ENCODE measurements at regions not wholly inside any gene's neighbourhood (a gene's known extent, or its start where the extent isn't known, plus 50 kb on each side); places are given as distances from the start of the nearest gene placed in this dataset.
"Not testable (repeated sequence)": the region's sequence is repeated elsewhere in the genome, so short reads cannot be mapped to it uniquely, and the experiment has no call there.

GRCh38 chrX:92081250-92081649 lies 302.1 kb downstream of the PCDH11X start:
- DNase-seq (ENCODE audit: low read depth, low spot score); H3K9me1 ChIP-seq (ENCODE audit: control insufficient read depth, extremely low read depth, insufficient read depth, low read length); H3K79me2 ChIP-seq (ENCODE audit: control insufficient read depth, insufficient read depth, low read length); H3K27me3 ChIP-seq (ENCODE audit: control insufficient read depth, extremely low read depth, insufficient read depth, low read length); H3K36me3 ChIP-seq (ENCODE audit: control insufficient read depth in 2 of 2, extremely low read depth in 1 of 2, insufficient read depth in 2 of 2, low read length in 2 of 2); H3K9me3 ChIP-seq (ENCODE audit: control insufficient read depth, low read depth, low read length); H3K27ac ChIP-seq (ENCODE audit: control insufficient read depth, insufficient read depth, low read length); H3K4me2 ChIP-seq (ENCODE audit: control insufficient read depth, extremely low read depth, insufficient read depth, low read depth, low read length); H3K4me3 ChIP-seq (ENCODE audit: control insufficient read depth in 2 of 3, extremely low read depth in 1 of 3, insufficient read depth in 2 of 3, low read depth in 1 of 3, low read length in 3 of 3); H3K9ac ChIP-seq (ENCODE audit: control insufficient read depth, extremely low read depth, insufficient read depth, low read length); FAIRE-seq; H3K4me1 ChIP-seq (ENCODE audit: control insufficient read depth, extremely low read depth, insufficient read depth, low read length); H4K20me1 ChIP-seq (ENCODE audit: control insufficient read depth, extremely low read depth, insufficient read depth, low read length); H2AFZ ChIP-seq (ENCODE audit: control insufficient read depth, low read length); dilution Hi-C loops (cut with MboI; ENCODE audit: extremely low pct_ligation_motif_present, low sequenced_read_pairs): not testable (repeated sequence)

- H3K27me3 ChIP-seq (ENCODE audit: control insufficient read depth, extremely low read depth, insufficient read depth, low read length); H3K36me3 ChIP-seq (ENCODE audit: control insufficient read depth in 2 of 2, extremely low read depth in 1 of 2, insufficient read depth in 2 of 2, low read length in 2 of 2); H3K4me2 ChIP-seq (ENCODE audit: control insufficient read depth, extremely low read depth, insufficient read depth, low read depth, low read length); H3K4me3 ChIP-seq (ENCODE audit: control insufficient read depth in 2 of 3, extremely low read depth in 1 of 3, insufficient read depth in 2 of 3, low read depth in 1 of 3, low read length in 3 of 3); DNase-seq (ENCODE audit: low read depth, low spot score); H4K20me1 ChIP-seq (ENCODE audit: control insufficient read depth, extremely low read depth, insufficient read depth, low read length); H3K9me1 ChIP-seq (ENCODE audit: control insufficient read depth, extremely low read depth, insufficient read depth, low read length); H2AFZ ChIP-seq (ENCODE audit: control insufficient read depth, low read length); H3K79me2 ChIP-seq (ENCODE audit: control insufficient read depth, insufficient read depth, low read length); dilution Hi-C loops (cut with MboI; ENCODE audit: extremely low pct_ligation_motif_present, low sequenced_read_pairs); H3K9me3 ChIP-seq (ENCODE audit: control insufficient read depth, low read depth, low read length); H3K9ac ChIP-seq (ENCODE audit: control insufficient read depth, extremely low read depth, insufficient read depth, low read length); H3K4me1 ChIP-seq (ENCODE audit: control insufficient read depth, extremely low read depth, insufficient read depth, low read length); H3K27ac ChIP-seq (ENCODE audit: control insufficient read depth, insufficient read depth, low read length): not testable (repeated sequence)
- peak; percentile 61 for FAIRE-seq
Measured at GRCh38 chrX:92090756-92091155, 311.6 kb downstream of the PCDH11X start.

GRCh38 chrX:92098136-92098535 lies 319.0 kb downstream of the PCDH11X start:
- H4K20me1 ChIP-seq (ENCODE audit: control insufficient read depth, extremely low read depth, insufficient read depth, low read length); H3K36me3 ChIP-seq (ENCODE audit: control insufficient read depth in 2 of 2, extremely low read depth in 1 of 2, insufficient read depth in 2 of 2, low read length in 2 of 2); H3K27ac ChIP-seq (ENCODE audit: control insufficient read depth, insufficient read depth, low read length); H3K9me1 ChIP-seq (ENCODE audit: control insufficient read depth, extremely low read depth, insufficient read depth, low read length); H3K4me2 ChIP-seq (ENCODE audit: control insufficient read depth, extremely low read depth, insufficient read depth, low read depth, low read length); H3K9me3 ChIP-seq (ENCODE audit: control insufficient read depth, low read depth, low read length); H3K27me3 ChIP-seq (ENCODE audit: control insufficient read depth, extremely low read depth, insufficient read depth, low read length); dilution Hi-C loops (cut with MboI; ENCODE audit: extremely low pct_ligation_motif_present, low sequenced_read_pairs); DNase-seq (ENCODE audit: low read depth, low spot score); H3K9ac ChIP-seq (ENCODE audit: control insufficient read depth, extremely low read depth, insufficient read depth, low read length); H2AFZ ChIP-seq (ENCODE audit: control insufficient read depth, low read length); FAIRE-seq; H3K4me3 ChIP-seq (ENCODE audit: control insufficient read depth in 2 of 3, extremely low read depth in 1 of 3, insufficient read depth in 2 of 3, low read depth in 1 of 3, low read length in 3 of 3); H3K4me1 ChIP-seq (ENCODE audit: control insufficient read depth, extremely low read depth, insufficient read depth, low read length); H3K79me2 ChIP-seq (ENCODE audit: control insufficient read depth, insufficient read depth, low read length): not testable (repeated sequence)

GRCh38 chrX:92100095-92100494 lies 320.9 kb downstream of the PCDH11X start:
- H3K4me2 ChIP-seq (ENCODE audit: control insufficient read depth, extremely low read depth, insufficient read depth, low read depth, low read length); H3K4me1 ChIP-seq (ENCODE audit: control insufficient read depth, extremely low read depth, insufficient read depth, low read length); H2AFZ ChIP-seq (ENCODE audit: control insufficient read depth, low read length); H3K9ac ChIP-seq (ENCODE audit: control insufficient read depth, extremely low read depth, insufficient read depth, low read length); H3K4me3 ChIP-seq (ENCODE audit: control insufficient read depth in 2 of 3, extremely low read depth in 1 of 3, insufficient read depth in 2 of 3, low read depth in 1 of 3, low read length in 3 of 3); H4K20me1 ChIP-seq (ENCODE audit: control insufficient read depth, extremely low read depth, insufficient read depth, low read length); H3K9me3 ChIP-seq (ENCODE audit: control insufficient read depth, low read depth, low read length); H3K27ac ChIP-seq (ENCODE audit: control insufficient read depth, insufficient read depth, low read length); FAIRE-seq; H3K9me1 ChIP-seq (ENCODE audit: control insufficient read depth, extremely low read depth, insufficient read depth, low read length); dilution Hi-C loops (cut with MboI; ENCODE audit: extremely low pct_ligation_motif_present, low sequenced_read_pairs); H3K79me2 ChIP-seq (ENCODE audit: control insufficient read depth, insufficient read depth, low read length); H3K36me3 ChIP-seq (ENCODE audit: control insufficient read depth in 2 of 2, extremely low read depth in 1 of 2, insufficient read depth in 2 of 2, low read length in 2 of 2); DNase-seq (ENCODE audit: low read depth, low spot score); H3K27me3 ChIP-seq (ENCODE audit: control insufficient read depth, extremely low read depth, insufficient read depth, low read length): not testable (repeated sequence)

- H4K20me1 ChIP-seq (ENCODE audit: control insufficient read depth, extremely low read depth, insufficient read depth, low read length); H3K4me1 ChIP-seq (ENCODE audit: control insufficient read depth, extremely low read depth, insufficient read depth, low read length); H3K27me3 ChIP-seq (ENCODE audit: control insufficient read depth, extremely low read depth, insufficient read depth, low read length); H3K9ac ChIP-seq (ENCODE audit: control insufficient read depth, extremely low read depth, insufficient read depth, low read length); H3K79me2 ChIP-seq (ENCODE audit: control insufficient read depth, insufficient read depth, low read length); dilution Hi-C loops (cut with MboI; ENCODE audit: extremely low pct_ligation_motif_present, low sequenced_read_pairs); H3K27ac ChIP-seq (ENCODE audit: control insufficient read depth, insufficient read depth, low read length); H3K9me3 ChIP-seq (ENCODE audit: control insufficient read depth, low read depth, low read length); FAIRE-seq; H3K4me3 ChIP-seq (ENCODE audit: control insufficient read depth in 2 of 3, extremely low read depth in 1 of 3, insufficient read depth in 2 of 3, low read depth in 1 of 3, low read length in 3 of 3); H3K36me3 ChIP-seq (ENCODE audit: control insufficient read depth in 2 of 2, extremely low read depth in 1 of 2, insufficient read depth in 2 of 2, low read length in 2 of 2); DNase-seq (ENCODE audit: low read depth, low spot score); H2AFZ ChIP-seq (ENCODE audit: control insufficient read depth, low read length); H3K4me2 ChIP-seq (ENCODE audit: control insufficient read depth, extremely low read depth, insufficient read depth, low read depth, low read length); H3K9me1 ChIP-seq (ENCODE audit: control insufficient read depth, extremely low read depth, insufficient read depth, low read length): not testable (repeated sequence)
Measured at GRCh38 chrX:92105693-92106092, 326.5 kb downstream of the PCDH11X start.
